ENCODE measurements at regions not wholly inside any gene's neighbourhood (a gene's known extent, or its start where the extent isn't known, plus 50 kb on each side); places are given as distances from the start of the nearest gene placed in this dataset.

GRCh38 chr11:116515664-116516184 lies 257.1 kb downstream of the BUD13 start:
- no peak overlapping the region for H3K27ac ChIP-seq (replicated peaks; ENCODE audit: low read length)
- H4K8ac ChIP-seq (ENCODE audit: low read depth, low read length), result no peak overlapping the region
- no peak overlapping the region for H4K91ac ChIP-seq (ENCODE audit: low read depth, low read length, poor library complexity)
- H3K4me3 ChIP-seq (ENCODE audit: low read length in 2 of 2), result no peak overlapping the region
- no peaks in the 10 kb centered on the region for H3K9me3 ChIP-seq (replicated peaks in 1 of 2; ENCODE audit: control insufficient read depth in 2 of 2, insufficient read depth in 1 of 2, low read depth in 1 of 2, low read length in 2 of 2)
- H2BK120ac ChIP-seq (ENCODE audit: low read depth, low read length), result no peak overlapping the region
- H3K14ac ChIP-seq (ENCODE audit: low read length), result no peak overlapping the region
- no peak overlapping the region for H2BK15ac ChIP-seq (ENCODE audit: low read length)
- WGBS, 2 donors (ENCODE audit: extremely low coverage in 2 of 2, insufficient read length in 2 of 2, insufficient replicate concordance in 1 of 2), result no CpG with 5 or more reads among the region's 7 CpGs
- H3K18ac ChIP-seq (ENCODE audit: low read length), result no peak overlapping the region
- H2AFZ ChIP-seq (ENCODE audit: low read length), result no peak overlapping the region
- H3K36me3 ChIP-seq (replicated peaks in 1 of 2; ENCODE audit: control insufficient read depth in 2 of 2, insufficient read depth in 2 of 2, low read length in 2 of 2), result no peaks in the 10 kb centered on the region
- no peak overlapping the region for H2AK5ac ChIP-seq (ENCODE audit: low read depth, low read length)
- H3K79me1 ChIP-seq (ENCODE audit: low read depth, low read length), result no peaks in the 10 kb centered on the region
- H2BK5ac ChIP-seq (ENCODE audit: low read length), result no peak overlapping the region
- DNase-seq (ENCODE audit: low spot score), result no peak
- peaks cover 0 to 2% of the 10 kb centered on the region in 2 donors for H3K4me1 ChIP-seq (ENCODE audit: control insufficient read depth in 2 of 2, insufficient read depth in 1 of 2, low read depth in 1 of 2, low read length in 2 of 2)
- H3K4me2 ChIP-seq (ENCODE audit: insufficient read depth, low read length, poor library complexity, severe bottlenecking), result no peak overlapping the region
- no peak overlapping the region for H3K4ac ChIP-seq (ENCODE audit: low read length)
- no peak overlapping the region for H2BK12ac ChIP-seq (ENCODE audit: low read length)
- H3K9ac ChIP-seq (ENCODE audit: low read depth, low read length, poor library complexity), result no peak overlapping the region
- no peak overlapping the region for H3K23ac ChIP-seq (ENCODE audit: low read depth, low read length, poor library complexity)
- no peaks in the 10 kb centered on the region for H3K27me3 ChIP-seq (ENCODE audit: control insufficient read depth in 3 of 3, insufficient read depth in 3 of 3, low read depth in 1 of 3, low read length in 3 of 3)

- peak overlapping the region; percentile 24 for H3K9ac ChIP-seq (ENCODE audit: low read depth, low read length, poor library complexity)
- H3K9me3 ChIP-seq (replicated peaks in 1 of 2; ENCODE audit: control insufficient read depth in 2 of 2, insufficient read depth in 1 of 2, low read depth in 1 of 2, low read length in 2 of 2), result no peaks in the 10 kb centered on the region
- no peak overlapping the region for H3K14ac ChIP-seq (ENCODE audit: low read length)
- H2BK120ac ChIP-seq (ENCODE audit: low read depth, low read length), result no peak overlapping the region
- no peak overlapping the region for H2BK12ac ChIP-seq (ENCODE audit: low read length)
- H2AK5ac ChIP-seq (ENCODE audit: low read depth, low read length), result no peak overlapping the region
- no CpG with 5 or more reads among the region's 8 CpGs for WGBS, 2 donors (ENCODE audit: extremely low coverage in 2 of 2, insufficient read length in 2 of 2, insufficient replicate concordance in 1 of 2)
- H4K8ac ChIP-seq (ENCODE audit: low read depth, low read length), result no peak overlapping the region
- H3K36me3 ChIP-seq (replicated peaks in 1 of 2; ENCODE audit: control insufficient read depth in 2 of 2, insufficient read depth in 2 of 2, low read length in 2 of 2), result no peaks in the 10 kb centered on the region
- no peak overlapping the region for H2AFZ ChIP-seq (ENCODE audit: low read length)
- H2BK5ac ChIP-seq (ENCODE audit: low read length), result no peak overlapping the region
- H4K91ac ChIP-seq (ENCODE audit: low read depth, low read length, poor library complexity), result no peak overlapping the region
- no peak overlapping the region for H2BK15ac ChIP-seq (ENCODE audit: low read length)
- no peak overlapping the region for H3K18ac ChIP-seq (ENCODE audit: low read length)
- H3K23ac ChIP-seq (ENCODE audit: low read depth, low read length, poor library complexity), result no peak overlapping the region
- peak; percentile 42 for DNase-seq (ENCODE audit: low spot score)
- peak overlapping the region; percentile 40 for H3K4ac ChIP-seq (ENCODE audit: low read length)
- H3K4me2 ChIP-seq (ENCODE audit: insufficient read depth, low read length, poor library complexity, severe bottlenecking), result no peak overlapping the region
- H3K27ac ChIP-seq (replicated peaks; ENCODE audit: low read length), result no peak overlapping the region
- peaks cover 0 to 2% (median 0%) of the 10 kb centered on the region in 3 experiments for H3K27me3 ChIP-seq (ENCODE audit: control insufficient read depth in 3 of 3, insufficient read depth in 3 of 3, low read depth in 1 of 3, low read length in 3 of 3)
- H3K4me3 ChIP-seq (ENCODE audit: low read length in 2 of 2), result no peak overlapping the region
- no peaks in the 10 kb centered on the region for H3K79me1 ChIP-seq (ENCODE audit: low read depth, low read length)
- H3K4me1 ChIP-seq (ENCODE audit: control insufficient read depth in 2 of 2, insufficient read depth in 1 of 2, low read depth in 1 of 2, low read length in 2 of 2), result peaks cover 0 to 2% of the 10 kb centered on the region in 2 donors
These were observed 258.9 kb downstream of the BUD13 start for GRCh38 chr11:116513894-116514293.

- Histone ChIP-seq H2BK120ac (ENCODE audit: low read depth, low read length) (no peak overlapping the region), H3K4me1 (ENCODE audit: control insufficient read depth in 2 of 2, insufficient read depth in 1 of 2, low read depth in 1 of 2, low read length in 2 of 2) (peaks cover 0 to 2% of the 10 kb centered on the region in 2 donors), H3K36me3 (replicated peaks in 1 of 2; ENCODE audit: control insufficient read depth in 2 of 2, insufficient read depth in 2 of 2, low read length in 2 of 2) (no peaks in the 10 kb centered on the region)
These were observed 259.4 kb downstream of the BUD13 start for GRCh38 chr11:116513278-116513823.

GRCh38 chr11:116512841-116513240 lies 259.9 kb downstream of the BUD13 start:
- no peak for DNase-seq (ENCODE audit: low spot score)
- WGBS, 2 donors (ENCODE audit: extremely low coverage in 2 of 2, insufficient read length in 2 of 2, insufficient replicate concordance in 1 of 2), result no CpG with 5 or more reads among the region's 2 CpGs
- Histone ChIP-seq H3K79me1 (ENCODE audit: low read depth, low read length) (no peaks in the 10 kb centered on the region), H2AFZ (ENCODE audit: low read length) (no peak overlapping the region), H3K27me3 (ENCODE audit: control insufficient read depth in 3 of 3, insufficient read depth in 3 of 3, low read depth in 1 of 3, low read length in 3 of 3) (peaks cover 0 to 2% (median 0%) of the 10 kb centered on the region in 3 experiments), H3K4me3 (ENCODE audit: low read length in 2 of 2) (no peak overlapping the region), H2BK12ac (ENCODE audit: low read length) (no peak overlapping the region), H3K18ac (ENCODE audit: low read length) (no peak overlapping the region), H3K9ac (ENCODE audit: low read depth, low read length, poor library complexity) (no peak overlapping the region), H2BK120ac (ENCODE audit: low read depth, low read length) (no peak overlapping the region), H4K91ac (ENCODE audit: low read depth, low read length, poor library complexity) (no peak overlapping the region), H3K23ac (ENCODE audit: low read depth, low read length, poor library complexity) (no peak overlapping the region), H2BK5ac (ENCODE audit: low read length) (no peak overlapping the region), H3K27ac (replicated peaks; ENCODE audit: low read length) (no peak overlapping the region), H3K9me3 (replicated peaks in 1 of 2; ENCODE audit: control insufficient read depth in 2 of 2, insufficient read depth in 1 of 2, low read depth in 1 of 2, low read length in 2 of 2) (no peaks in the 10 kb centered on the region), H2BK15ac (ENCODE audit: low read length) (no peak overlapping the region), H3K4me1 (ENCODE audit: control insufficient read depth in 2 of 2, insufficient read depth in 1 of 2, low read depth in 1 of 2, low read length in 2 of 2) (peaks cover 0 to 2% of the 10 kb centered on the region in 2 donors), H4K8ac (ENCODE audit: low read depth, low read length) (no peak overlapping the region), H3K4me2 (ENCODE audit: insufficient read depth, low read length, poor library complexity, severe bottlenecking) (no peak overlapping the region), H2AK5ac (ENCODE audit: low read depth, low read length) (no peak overlapping the region), H3K36me3 (replicated peaks in 1 of 2; ENCODE audit: control insufficient read depth in 2 of 2, insufficient read depth in 2 of 2, low read length in 2 of 2) (no peaks in the 10 kb centered on the region), H3K14ac (ENCODE audit: low read length) (no peak overlapping the region), H3K4ac (ENCODE audit: low read length) (no peak overlapping the region)

More at GRCh38 chr11:116513278-116513823, 259.4 kb downstream of the BUD13 start:
- no peak overlapping the region for H2BK12ac ChIP-seq (ENCODE audit: low read length)
- no peak overlapping the region for H3K18ac ChIP-seq (ENCODE audit: low read length)
- no peak overlapping the region for H3K23ac ChIP-seq (ENCODE audit: low read depth, low read length, poor library complexity)
- no peak overlapping the region for H3K4me3 ChIP-seq (ENCODE audit: low read length in 2 of 2)
- no peak overlapping the region for H3K27ac ChIP-seq (replicated peaks; ENCODE audit: low read length)
- H3K4me2 ChIP-seq (ENCODE audit: insufficient read depth, low read length, poor library complexity, severe bottlenecking), result no peak overlapping the region
- no peaks in the 10 kb centered on the region for H3K9me3 ChIP-seq (replicated peaks in 1 of 2; ENCODE audit: control insufficient read depth in 2 of 2, insufficient read depth in 1 of 2, low read depth in 1 of 2, low read length in 2 of 2)
- no peak overlapping the region for H2AFZ ChIP-seq (ENCODE audit: low read length)
- H4K91ac ChIP-seq (ENCODE audit: low read depth, low read length, poor library complexity), result no peak overlapping the region
- no peak overlapping the region for H2AK5ac ChIP-seq (ENCODE audit: low read depth, low read length)
- H3K4ac ChIP-seq (ENCODE audit: low read length), result peak overlapping the region; percentile 40
- H2BK5ac ChIP-seq (ENCODE audit: low read length), result no peak overlapping the region
- no peaks in the 10 kb centered on the region for H3K79me1 ChIP-seq (ENCODE audit: low read depth, low read length)
- H2BK15ac ChIP-seq (ENCODE audit: low read length), result no peak overlapping the region
- WGBS, 2 donors (ENCODE audit: extremely low coverage in 2 of 2, insufficient read length in 2 of 2, insufficient replicate concordance in 1 of 2), result no CpG with 5 or more reads among the region's 8 CpGs
- no peak overlapping the region for H4K8ac ChIP-seq (ENCODE audit: low read depth, low read length)
- no peak overlapping the region for H3K14ac ChIP-seq (ENCODE audit: low read length)
- peaks cover 0 to 2% (median 0%) of the 10 kb centered on the region in 3 experiments for H3K27me3 ChIP-seq (ENCODE audit: control insufficient read depth in 3 of 3, insufficient read depth in 3 of 3, low read depth in 1 of 3, low read length in 3 of 3)
- DNase-seq (ENCODE audit: low spot score), result no peak
- H3K9ac ChIP-seq (ENCODE audit: low read depth, low read length, poor library complexity), result peak overlapping the region; percentile 24

Data from neuronal stem cell (in vitro differentiated cells).